Lung (tissue), 11 donors: ENCODE measurements at regions not wholly inside any gene's neighbourhood (a gene's known extent, or its start where the extent isn't known, plus 50 kb on each side); places are given as distances from the start of the nearest gene placed in this dataset.

Experiments used
- ATAC-seq: fragments of 200-7000 bp; cut with Tn5 transposase; one replicate; pipeline ENCODE4 v1.9.1; 2020; ENCODE audit warnings: moderate number of reproducible peaks; ENCODE audit not compliant: insufficient read depth, low FRiP score
- DNase-seq, 3 donors: peaks; one replicate each; pipeline ENCODE4 v3.0.0-alpha.2; 2013 to 2017
- H3K27ac ChIP-seq, 2 donors: one replicate each; pipeline ENCODE4 v1.5.1; 2013; ENCODE audit warnings: mild to moderate bottlenecking in 2 of 2, moderate library complexity in 2 of 2, control low read depth in 1 of 2, inconsistent platforms in 1 of 2, low read depth in 1 of 2, low read length in 1 of 2
- H3K27me3 ChIP-seq, 3 donors: one replicate each; pipeline ENCODE4 v1.5.1; 2013; ENCODE audit warnings: low read length in 2 of 3; ENCODE audit not compliant: control insufficient read depth in 3 of 3, insufficient read depth in 3 of 3
- H3K36me3 ChIP-seq, 4 donors: one replicate each; pipeline ENCODE4 v1.5.1; 2013; ENCODE audit warnings: low read length in 4 of 4, mild to moderate bottlenecking in 1 of 4, moderate library complexity in 1 of 4; ENCODE audit not compliant: control insufficient read depth in 4 of 4, insufficient read depth in 4 of 4
- H3K4me1 ChIP-seq, 5 donors: one replicate each; pipeline ENCODE4 v1.5.1; 2013; ENCODE audit warnings: low read length in 5 of 5, mild to moderate bottlenecking in 2 of 5, moderate library complexity in 1 of 5; ENCODE audit not compliant: control insufficient read depth in 5 of 5, insufficient read depth in 5 of 5
- H3K4me3 ChIP-seq: one replicate; pipeline ENCODE4 v1.5.1; 2013; ENCODE audit warnings: mild to moderate bottlenecking, control low read depth, moderate library complexity
- H3K9ac ChIP-seq, 2 donors: one replicate each; pipeline ENCODE4 v1.5.1; 2013; ENCODE audit warnings: low read length in 2 of 2, control low read depth in 1 of 2; ENCODE audit not compliant: insufficient read depth in 1 of 2
- H3K9me3 ChIP-seq, 4 donors: one replicate each; pipeline ENCODE4 v1.5.1; 2013; ENCODE audit warnings: low read length in 3 of 4, mild to moderate bottlenecking in 1 of 4, moderate library complexity in 1 of 4; ENCODE audit not compliant: control insufficient read depth in 4 of 4, insufficient read depth in 3 of 4
- WGBS, 2 donors: extraction: QIAGEN DNeasy Blood & Tissue Kit; methylation state at CpG; one replicate each; pipeline ENCODE4 v1.1.7; 2013; 5-methylcytosine and 5-hydroxymethylcytosine counted together
- TF ChIP-seq, protein P1 (sequence below): IDR thresholded peaks from 2 replicates; pipeline ENCODE4 v1.5.1; 2012; ENCODE audit warnings: mild to moderate bottlenecking; ENCODE audit errors: control extremely low read depth, extremely low read depth
- donor health status: control.
- donor health status: control.
- donor health status: Bipolar disorder and iron deficiency.
- donor health status: healthy.
- donor health status: DM: yes; HTN: yes; CAD: no.

- DNase-seq (peak; percentile 11 to 37 (median 13)), ATAC-seq (no peak)
- Histone ChIP-seq H3K36me3 (no peaks in the 10 kb centered on the region), H3K4me3 (no peak overlapping the region), H3K4me1 (peaks cover 0 to 12% (median 2%) of the 10 kb centered on the region in 5 donors), H3K27ac (no peak overlapping the region), H3K27me3 (no peaks in the 10 kb centered on the region), H3K9ac (no peak overlapping the region), H3K9me3 (peaks cover 0 to 2% (median 0%) of the 10 kb centered on the region in 4 donors)
- TF ChIP-seq, protein P1, sequence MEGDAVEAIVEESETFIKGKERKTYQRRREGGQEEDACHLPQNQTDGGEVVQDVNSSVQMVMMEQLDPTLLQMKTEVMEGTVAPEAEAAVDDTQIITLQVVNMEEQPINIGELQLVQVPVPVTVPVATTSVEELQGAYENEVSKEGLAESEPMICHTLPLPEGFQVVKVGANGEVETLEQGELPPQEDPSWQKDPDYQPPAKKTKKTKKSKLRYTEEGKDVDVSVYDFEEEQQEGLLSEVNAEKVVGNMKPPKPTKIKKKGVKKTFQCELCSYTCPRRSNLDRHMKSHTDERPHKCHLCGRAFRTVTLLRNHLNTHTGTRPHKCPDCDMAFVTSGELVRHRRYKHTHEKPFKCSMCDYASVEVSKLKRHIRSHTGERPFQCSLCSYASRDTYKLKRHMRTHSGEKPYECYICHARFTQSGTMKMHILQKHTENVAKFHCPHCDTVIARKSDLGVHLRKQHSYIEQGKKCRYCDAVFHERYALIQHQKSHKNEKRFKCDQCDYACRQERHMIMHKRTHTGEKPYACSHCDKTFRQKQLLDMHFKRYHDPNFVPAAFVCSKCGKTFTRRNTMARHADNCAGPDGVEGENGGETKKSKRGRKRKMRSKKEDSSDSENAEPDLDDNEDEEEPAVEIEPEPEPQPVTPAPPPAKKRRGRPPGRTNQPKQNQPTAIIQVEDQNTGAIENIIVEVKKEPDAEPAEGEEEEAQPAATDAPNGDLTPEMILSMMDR: no peak
- 38 to 39% methylated on average over 8 of the region's 8 CpGs for WGBS, 2 donors
These were observed 94.6 kb downstream of the COX18 start for GRCh38 chr4:72974694-72975487.

- H3K4me3 ChIP-seq: no peak overlapping the region
- ATAC-seq: no peak
- DNase-seq: no peak
- WGBS, 2 donors: 95 to 99% methylated on average over 3 of the region's 3 CpGs
- H3K9ac ChIP-seq: no peak overlapping the region
- no peaks in the 10 kb centered on the region for H3K36me3 ChIP-seq
- TF ChIP-seq, protein P1: no peak
- no peaks in the 10 kb centered on the region for H3K27me3 ChIP-seq
- H3K9me3 ChIP-seq: peaks cover 0 to 2% (median 0%) of the 10 kb centered on the region in 4 donors
- peaks cover 0 to 14% (median 2%) of the 10 kb centered on the region in 5 donors for H3K4me1 ChIP-seq
- H3K27ac ChIP-seq: no peak overlapping the region
These were observed 97.9 kb downstream of the COX18 start for GRCh38 chr4:72971572-72971971.

DNA sequence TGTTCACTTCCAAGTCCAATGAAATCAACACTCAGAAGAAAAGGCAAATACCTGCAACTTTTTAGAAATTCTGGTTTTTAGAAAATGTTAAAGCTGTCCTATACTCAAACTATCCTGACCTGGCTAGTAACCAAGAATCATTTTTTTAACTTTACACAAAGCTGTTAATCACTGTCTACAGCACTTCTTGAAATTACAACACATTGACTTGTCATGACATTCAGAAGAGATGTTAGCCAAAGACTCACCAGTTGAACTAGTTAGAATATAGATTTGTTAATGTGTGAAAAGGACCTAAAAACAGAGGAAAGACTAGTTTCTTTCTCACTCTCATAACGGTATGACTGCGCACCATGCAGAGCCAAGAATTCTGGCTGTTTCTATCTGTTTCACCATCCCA is 98.8 kb downstream of the COX18 start:
- Histone ChIP-seq H3K27me3 (no peaks in the 10 kb centered on the region), H3K9ac (no peak overlapping the region), H3K4me1 (peaks cover 0 to 14% (median 2%) of the 10 kb centered on the region in 5 donors), H3K36me3 (no peaks in the 10 kb centered on the region), H3K4me3 (no peak overlapping the region), H3K27ac (no peak overlapping the region), H3K9me3 (peaks cover 0 to 2% (median 0%) of the 10 kb centered on the region in 4 donors)
- TF ChIP-seq, protein P1: no peak
- 89 to 92% methylated on average over 2 of the region's 2 CpGs for WGBS, 2 donors
- no peak for DNase-seq
- ATAC-seq: no peak
